ENCODE measurements at regions not wholly inside any gene's neighbourhood (a gene's known extent, or its start where the extent isn't known, plus 50 kb on each side); places are given as distances from the start of the nearest gene placed in this dataset.

DNA sequence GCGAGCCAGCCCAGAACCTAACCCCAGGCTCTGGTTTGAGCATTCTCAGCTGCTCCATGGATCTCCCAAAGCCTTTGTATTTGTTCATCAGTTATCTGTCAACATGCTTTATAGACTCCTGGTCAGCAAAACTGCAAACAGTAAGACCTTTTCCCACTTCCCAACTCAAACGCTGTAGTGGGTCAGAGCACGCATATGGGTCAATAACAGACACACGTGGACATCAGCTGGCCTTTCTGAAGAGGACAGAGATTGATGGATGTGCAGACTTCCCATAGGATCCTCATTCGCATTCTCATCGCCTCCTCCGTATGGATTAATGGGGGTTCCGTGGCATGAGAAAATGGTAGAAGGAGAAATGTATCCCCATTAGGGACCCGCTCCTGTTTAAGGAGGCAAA, 508.1 kb downstream of the EIPR1 start:
- Histone ChIP-seq H4K20me1 (ENCODE audit: insufficient read depth) (no peaks in the 10 kb centered on the region), H3K4me1 (replicated peaks; ENCODE audit: insufficient read depth) (no peaks in the 10 kb centered on the region), H3K4me3 (no peak overlapping the region), H3K9me3 (ENCODE audit: insufficient read depth, low read depth) (no peaks in the 10 kb centered on the region), H3F3A (ENCODE audit: insufficient read depth, low read depth) (no peaks in the 10 kb centered on the region), H2AFZ (no peak overlapping the region), H3K79me2 (ENCODE audit: low read depth) (no peaks in the 10 kb centered on the region), H3K27ac (no peak overlapping the region), H3K27me3 (ENCODE audit: insufficient read depth, low read depth) (peaks cover 86% of the 10 kb centered on the region), H3K4me2 (no peak overlapping the region), H3K9me2 (ENCODE audit: insufficient read depth) (no peaks in the 10 kb centered on the region), H3K36me3 (ENCODE audit: low read depth) (no peaks in the 10 kb centered on the region)
- no peak for DNase-seq
- intact Hi-C loops (cut with micrococcal nuclease; ENCODE audit: unreplicated experiment) = no loop called here
- POLR2A ChIA-PET (ENCODE audit: unreplicated experiment) = no interaction called here
- TF ChIP-seq, protein P1, sequence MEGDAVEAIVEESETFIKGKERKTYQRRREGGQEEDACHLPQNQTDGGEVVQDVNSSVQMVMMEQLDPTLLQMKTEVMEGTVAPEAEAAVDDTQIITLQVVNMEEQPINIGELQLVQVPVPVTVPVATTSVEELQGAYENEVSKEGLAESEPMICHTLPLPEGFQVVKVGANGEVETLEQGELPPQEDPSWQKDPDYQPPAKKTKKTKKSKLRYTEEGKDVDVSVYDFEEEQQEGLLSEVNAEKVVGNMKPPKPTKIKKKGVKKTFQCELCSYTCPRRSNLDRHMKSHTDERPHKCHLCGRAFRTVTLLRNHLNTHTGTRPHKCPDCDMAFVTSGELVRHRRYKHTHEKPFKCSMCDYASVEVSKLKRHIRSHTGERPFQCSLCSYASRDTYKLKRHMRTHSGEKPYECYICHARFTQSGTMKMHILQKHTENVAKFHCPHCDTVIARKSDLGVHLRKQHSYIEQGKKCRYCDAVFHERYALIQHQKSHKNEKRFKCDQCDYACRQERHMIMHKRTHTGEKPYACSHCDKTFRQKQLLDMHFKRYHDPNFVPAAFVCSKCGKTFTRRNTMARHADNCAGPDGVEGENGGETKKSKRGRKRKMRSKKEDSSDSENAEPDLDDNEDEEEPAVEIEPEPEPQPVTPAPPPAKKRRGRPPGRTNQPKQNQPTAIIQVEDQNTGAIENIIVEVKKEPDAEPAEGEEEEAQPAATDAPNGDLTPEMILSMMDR (conservative IDR thresholded peaks at IDR 0.05) = no peak
- no peak for TF ChIP-seq EZH2 (IDR thresholded peaks at IDR 0.05; ENCODE audit: low read depth)
- CTCF ChIA-PET = no interaction called here
- no TSS peak for BruUV-seq (replicated peaks)

DNA sequence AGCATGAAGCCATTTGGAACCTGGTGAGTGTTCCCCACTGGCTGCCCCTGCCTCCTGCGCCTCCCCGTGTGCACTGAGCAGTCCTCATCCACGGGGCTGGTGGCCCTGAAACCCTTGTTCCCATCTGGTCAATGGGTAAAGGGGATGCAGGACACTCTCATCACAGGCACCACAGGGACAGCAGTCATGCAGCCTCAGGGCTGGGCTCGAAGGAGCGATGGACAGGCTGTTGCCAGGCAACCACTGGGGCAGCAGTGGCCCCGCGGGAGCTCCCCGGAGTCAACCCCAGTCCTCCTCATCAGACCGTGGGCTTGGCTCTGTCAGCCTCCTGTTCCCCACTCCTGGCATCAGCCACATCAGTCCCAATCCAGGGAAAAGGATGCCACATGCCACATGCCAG, 509.5 kb downstream of the EIPR1 start:
- intact Hi-C loops (cut with micrococcal nuclease; ENCODE audit: unreplicated experiment) = no loop called here
- BruUV-seq (replicated peaks) = no TSS peak

DNA sequence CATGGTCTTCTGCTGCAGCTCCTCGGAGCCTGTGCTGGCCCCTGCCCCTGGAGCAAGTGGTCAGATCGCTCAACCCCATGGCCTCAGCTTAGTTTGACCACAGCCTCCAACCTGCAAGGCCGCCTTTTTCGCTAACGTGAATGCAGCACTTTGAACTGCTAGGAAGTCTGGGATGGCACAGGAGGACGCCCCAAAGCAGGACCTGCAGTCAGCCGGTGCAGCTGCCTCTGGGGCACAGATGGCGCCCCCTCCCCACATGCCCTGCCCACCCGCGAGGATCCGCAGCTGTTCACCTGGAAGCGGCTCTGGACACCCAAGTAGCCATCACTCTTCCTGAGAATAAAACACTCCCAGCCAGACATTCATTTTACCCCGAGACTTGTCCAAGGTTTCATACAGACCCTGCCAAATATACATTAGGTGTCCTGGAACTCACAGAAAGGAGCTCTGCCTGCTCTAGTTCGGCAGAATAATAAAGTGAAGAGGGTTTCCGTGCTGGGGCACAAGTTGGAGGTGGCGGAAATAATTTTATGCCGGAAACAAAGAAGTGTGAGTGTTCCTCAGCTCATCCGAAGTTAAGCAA, 510.1 kb downstream of the EIPR1 start:
- no peak overlapping the region for H3K4me2 ChIP-seq
- H3K9me2 ChIP-seq (ENCODE audit: insufficient read depth) = no peaks in the 10 kb centered on the region
- H3F3A ChIP-seq (ENCODE audit: insufficient read depth, low read depth) = no peaks in the 10 kb centered on the region
- ChIA-PET CTCF (no interaction called here), POLR2A (ENCODE audit: unreplicated experiment) (no interaction called here)
- no peak for DNase-seq
- TF ChIP-seq, protein P1 (conservative IDR thresholded peaks at IDR 0.05) = no peak
- no peak for TF ChIP-seq EZH2 (IDR thresholded peaks at IDR 0.05; ENCODE audit: low read depth)
- no TSS peak for BruUV-seq (replicated peaks)
- H3K36me3 ChIP-seq (ENCODE audit: low read depth) = no peaks in the 10 kb centered on the region
- no peak overlapping the region for H3K27ac ChIP-seq
- no peaks in the 10 kb centered on the region for H3K79me2 ChIP-seq (ENCODE audit: low read depth)
- H3K4me1 ChIP-seq (replicated peaks; ENCODE audit: insufficient read depth) = no peaks in the 10 kb centered on the region
- H4K20me1 ChIP-seq (ENCODE audit: insufficient read depth) = no peaks in the 10 kb centered on the region
- H3K27me3 ChIP-seq (ENCODE audit: insufficient read depth, low read depth) = peaks cover 86% of the 10 kb centered on the region
- no peak overlapping the region for H2AFZ ChIP-seq
- intact Hi-C loops (cut with micrococcal nuclease; ENCODE audit: unreplicated experiment) = no loop called here
- no peaks in the 10 kb centered on the region for H3K9me3 ChIP-seq (ENCODE audit: insufficient read depth, low read depth)
- no peak overlapping the region for H3K4me3 ChIP-seq

More for the DNA sequence above, 509.5 kb downstream of the EIPR1 start:
- Histone ChIP-seq H3K27ac (no peak overlapping the region), H3F3A (ENCODE audit: insufficient read depth, low read depth) (no peaks in the 10 kb centered on the region), H3K4me2 (no peak overlapping the region), H2AFZ (no peak overlapping the region), H3K9me2 (ENCODE audit: insufficient read depth) (no peaks in the 10 kb centered on the region), H3K4me3 (no peak overlapping the region), H3K27me3 (ENCODE audit: insufficient read depth, low read depth) (peaks cover 86% of the 10 kb centered on the region), H3K79me2 (ENCODE audit: low read depth) (no peaks in the 10 kb centered on the region), H4K20me1 (ENCODE audit: insufficient read depth) (no peaks in the 10 kb centered on the region), H3K9me3 (ENCODE audit: insufficient read depth, low read depth) (no peaks in the 10 kb centered on the region), H3K36me3 (ENCODE audit: low read depth) (no peaks in the 10 kb centered on the region), H3K4me1 (replicated peaks; ENCODE audit: insufficient read depth) (no peaks in the 10 kb centered on the region)
- no peak for DNase-seq
- TF ChIP-seq EZH2 (IDR thresholded peaks at IDR 0.05; ENCODE audit: low read depth) = no peak
- TF ChIP-seq, protein P1 (conservative IDR thresholded peaks at IDR 0.05) = no peak
- CTCF ChIA-PET = no interaction called here
- POLR2A ChIA-PET (ENCODE audit: unreplicated experiment) = no interaction called here

Measured in PC-9 (cell line).